Muscle layer of duodenum (tissue), 2 donors: ENCODE measurements at regions not wholly inside any gene's neighbourhood (a gene's known extent, or its start where the extent isn't known, plus 50 kb on each side); places are given as distances from the start of the nearest gene placed in this dataset.
"Not testable (repeated sequence)": the region's sequence is repeated elsewhere in the genome, so short reads cannot be mapped to it uniquely, and the experiment has no call there.

Source experiments
- H3K27ac ChIP-seq: one replicate; pipeline ENCODE4 v1.7.0; 2013; ENCODE audit warnings: mild to moderate bottlenecking, low read length
- H3K27me3 ChIP-seq: one replicate; pipeline ENCODE4 v1.7.0; 2013; ENCODE audit warnings: low read depth, mild to moderate bottlenecking, control low read depth, low read length
- H3K36me3 ChIP-seq, 2 donors: one replicate each; pipeline ENCODE4 v1.7.0; 2013; ENCODE audit warnings: low read length in 2 of 2, control low read depth in 1 of 2, mild to moderate bottlenecking in 1 of 2; ENCODE audit not compliant: insufficient read depth in 2 of 2, control insufficient read depth in 1 of 2
- H3K4me1 ChIP-seq, 2 donors: one replicate each; pipeline ENCODE4 v1.7.0; 2013; ENCODE audit warnings: low read length in 2 of 2, mild to moderate bottlenecking in 2 of 2, control low read depth in 1 of 2, moderate library complexity in 1 of 2; ENCODE audit not compliant: insufficient read depth in 2 of 2, control insufficient read depth in 1 of 2
- H3K4me3 ChIP-seq, 2 donors: one replicate each; pipeline ENCODE4 v1.7.0; 2013; ENCODE audit warnings: low read length in 2 of 2, low read depth in 1 of 2, mild to moderate bottlenecking in 1 of 2
- H3K9me3 ChIP-seq, 2 donors: one replicate each; pipeline ENCODE4 v1.7.0; 2013; ENCODE audit warnings: low read length in 2 of 2, control low read depth in 1 of 2, mild to moderate bottlenecking in 1 of 2; ENCODE audit not compliant: control insufficient read depth in 1 of 2
- donor health status: healthy.

GRCh38 chr1:172826096-172826741 is 167.3 kb downstream of the FASLG start:
- Histone ChIP-seq H3K27me3 (no peaks in the 10 kb centered on the region), H3K4me3 (peak overlapping the region; percentile 30 to 34), H3K4me1 (peaks cover 0 to 4% of the 10 kb centered on the region in 2 donors), H3K36me3 (no peaks in the 10 kb centered on the region), H3K9me3 (no peaks in the 10 kb centered on the region), H3K27ac (peak overlapping the region; percentile 78)

- Histone ChIP-seq H3K36me3 (no peaks in the 10 kb centered on the region), H3K9me3 (no peaks in the 10 kb centered on the region), H3K27ac (peak overlapping the region; percentile 78), H3K4me1 (peaks cover 0 to 4% of the 10 kb centered on the region in 2 donors), H3K4me3 (no peak overlapping the region), H3K27me3 (no peaks in the 10 kb centered on the region)
Measured at GRCh38 chr1:172827301-172827700, 168.4 kb downstream of the FASLG start.

DNA sequence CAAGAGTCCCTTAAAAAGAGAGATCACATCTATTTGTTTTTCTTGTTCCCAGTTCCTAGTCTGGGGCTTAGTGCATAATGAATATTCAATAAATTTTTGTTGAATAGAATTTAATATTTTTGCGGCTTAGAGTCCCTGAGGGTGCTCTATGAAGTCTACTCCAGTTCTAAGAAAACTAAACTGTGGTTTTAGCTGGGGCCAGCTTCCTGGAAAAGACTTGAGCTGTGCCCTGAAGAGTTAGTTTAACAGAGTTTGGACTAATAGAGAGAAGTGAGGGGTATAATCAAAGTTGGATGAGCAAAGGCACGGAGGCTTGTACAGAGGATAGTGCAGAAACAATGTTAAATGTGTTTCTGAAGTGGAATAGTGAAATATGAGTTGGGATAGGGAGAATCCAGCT is 168.9 kb downstream of the FASLG start:
- no peaks in the 10 kb centered on the region for H3K36me3 ChIP-seq
- H3K27ac ChIP-seq: peak overlapping the region; percentile 41
- H3K4me3 ChIP-seq: no peak overlapping the region

DNA sequence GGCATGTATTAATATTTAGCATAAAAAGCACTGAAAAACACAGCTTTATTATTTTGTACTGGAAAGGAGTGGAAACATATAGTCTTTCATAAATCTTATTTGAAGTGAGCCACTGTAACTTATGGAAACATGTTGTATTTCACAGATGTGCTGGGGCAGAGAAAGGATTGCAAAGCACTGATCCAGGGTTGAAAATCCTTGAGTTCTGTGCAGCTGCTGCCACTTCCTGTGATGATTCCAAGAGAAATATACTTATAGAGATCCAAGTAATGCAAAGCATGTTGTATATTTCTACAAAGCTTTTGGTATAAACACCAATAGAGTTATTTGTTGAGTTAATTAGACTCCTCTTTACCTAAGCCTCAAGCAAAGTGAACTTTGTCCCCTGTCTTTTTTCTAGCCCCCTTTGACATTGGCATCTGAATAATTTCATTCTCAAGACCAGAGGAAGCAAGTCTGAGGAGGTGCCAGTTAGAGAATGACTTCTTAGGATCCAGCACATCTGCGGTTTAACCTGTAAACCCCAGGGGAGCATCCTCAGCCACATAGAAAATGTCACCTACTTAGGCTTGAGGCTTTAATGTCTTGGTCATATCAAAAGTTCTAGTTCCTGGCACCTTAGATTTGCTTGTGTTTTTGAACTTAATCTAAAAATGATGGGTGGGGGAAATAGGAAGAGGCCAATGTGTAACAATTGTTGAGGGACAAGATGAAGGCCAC is 173.3 kb downstream of the FASLG start:
- Histone ChIP-seq H3K36me3 (no peaks in the 10 kb centered on the region), H3K4me3 (no peak overlapping the region), H3K9me3 (no peaks in the 10 kb centered on the region), H3K4me1 (no peaks in the 10 kb centered on the region), H3K27ac (no peak overlapping the region), H3K27me3 (no peaks in the 10 kb centered on the region)

More for the DNA sequence above, 168.9 kb downstream of the FASLG start:
- H3K9me3 ChIP-seq: no peaks in the 10 kb centered on the region
- peaks cover 0 to 4% of the 10 kb centered on the region in 2 donors for H3K4me1 ChIP-seq
- H3K27me3 ChIP-seq: no peaks in the 10 kb centered on the region

GRCh38 chr1:172833954-172834353 is 175.1 kb downstream of the FASLG start:
- H3K27ac ChIP-seq: no peak overlapping the region
- H3K9me3 ChIP-seq: no peaks in the 10 kb centered on the region
- H3K4me3 ChIP-seq: no peak overlapping the region
- H3K27me3 ChIP-seq: no peaks in the 10 kb centered on the region
- H3K36me3 ChIP-seq: no peaks in the 10 kb centered on the region
- H3K4me1 ChIP-seq: no peaks in the 10 kb centered on the region

DNA sequence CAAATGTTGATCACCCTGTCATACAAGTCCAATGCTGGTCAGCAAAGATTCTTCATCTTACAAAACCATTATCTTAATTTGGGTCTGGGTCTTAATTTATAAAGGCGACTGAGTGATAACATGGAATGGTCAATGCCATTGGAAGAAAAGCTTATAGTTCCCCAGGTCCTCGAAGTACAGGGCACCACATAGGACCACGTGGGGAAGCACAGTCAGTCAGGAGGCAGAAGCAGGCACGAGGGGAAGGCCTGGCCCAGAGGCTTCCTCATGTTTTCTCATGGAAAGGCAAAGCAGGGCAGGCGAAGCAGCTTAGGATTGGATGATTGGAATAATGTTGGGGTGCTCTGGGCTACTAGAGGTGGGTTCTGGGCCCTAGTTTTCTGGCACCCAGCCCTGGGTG is 175.7 kb downstream of the FASLG start:
- Histone ChIP-seq H3K4me3 (no peak overlapping the region), H3K4me1 (no peaks in the 10 kb centered on the region), H3K27ac (no peak overlapping the region)

GRCh38 chr1:172835834-172836233 is 176.9 kb downstream of the FASLG start:
- Histone ChIP-seq H3K27ac (no peak overlapping the region), H3K4me3 (no peak overlapping the region), H3K9me3 (no peaks in the 10 kb centered on the region)

More for the DNA sequence above, 175.7 kb downstream of the FASLG start:
- Histone ChIP-seq H3K36me3 (no peaks in the 10 kb centered on the region), H3K27me3 (no peaks in the 10 kb centered on the region), H3K9me3 (no peaks in the 10 kb centered on the region)

GRCh38 chr1:172837816-172838679 is 179.1 kb downstream of the FASLG start:
- Histone ChIP-seq H3K4me1 (no peaks in the 10 kb centered on the region), H3K4me3 (no peak overlapping the region), H3K36me3 (no peaks in the 10 kb centered on the region), H3K9me3 (no peaks in the 10 kb centered on the region), H3K27ac (no peak overlapping the region), H3K27me3 (no peaks in the 10 kb centered on the region)

More at GRCh38 chr1:172835834-172836233, 176.9 kb downstream of the FASLG start:
- H3K4me1 ChIP-seq: no peaks in the 10 kb centered on the region
- no peaks in the 10 kb centered on the region for H3K27me3 ChIP-seq
- H3K36me3 ChIP-seq: no peaks in the 10 kb centered on the region

DNA sequence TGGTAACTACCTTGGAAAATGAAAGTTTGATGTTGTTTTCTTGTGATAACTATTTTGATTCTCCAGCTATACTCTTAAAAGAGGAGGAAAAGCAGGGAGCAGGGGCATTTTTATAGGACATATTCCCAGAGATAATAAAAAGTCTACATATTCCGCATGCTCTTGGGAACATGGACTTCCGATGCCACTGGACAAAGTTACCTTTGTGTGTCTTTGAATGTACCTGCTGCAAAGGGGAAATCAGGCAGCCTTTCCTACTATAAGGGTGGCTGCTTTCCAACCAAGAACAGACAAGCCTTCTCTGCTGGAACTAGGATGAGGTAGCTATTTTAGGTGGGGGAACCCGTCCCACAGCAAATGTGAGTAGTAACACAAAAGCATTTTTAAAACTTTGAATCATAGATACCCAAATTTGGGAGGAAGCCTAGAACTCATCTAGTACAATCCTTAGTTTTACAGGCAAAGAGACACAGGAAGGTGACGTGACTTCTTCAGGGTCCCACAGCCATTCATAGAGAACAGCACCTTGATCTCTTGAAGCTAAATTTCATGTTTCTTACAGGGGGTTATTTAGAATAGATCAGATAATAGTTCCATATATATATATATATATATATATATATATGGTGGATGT is 179.9 kb downstream of the FASLG start:
- Histone ChIP-seq H3K9me3 (no peaks in the 10 kb centered on the region), H3K4me3 (no peak overlapping the region), H3K27ac (no peak overlapping the region), H3K36me3 (no peaks in the 10 kb centered on the region), H3K27me3 (no peaks in the 10 kb centered on the region), H3K4me1 (no peaks in the 10 kb centered on the region)

DNA sequence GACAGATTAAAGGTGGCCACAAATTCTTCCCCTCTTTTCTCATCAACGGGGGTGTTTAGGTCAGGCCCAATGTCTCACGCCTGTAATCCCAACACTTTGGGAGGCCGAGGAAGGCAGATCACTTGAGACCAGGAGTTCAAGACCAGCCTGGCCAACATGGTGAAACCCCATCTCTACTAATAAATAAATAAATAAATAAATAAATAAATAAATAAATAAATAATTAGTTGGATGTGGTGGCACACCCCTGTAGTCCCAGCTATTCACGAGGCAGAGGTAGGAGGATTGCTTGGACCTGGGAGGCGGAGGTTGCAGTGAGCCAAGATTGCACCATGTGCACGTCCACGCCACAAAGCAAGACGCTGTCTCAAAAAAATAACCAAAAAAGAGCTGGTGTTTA is 180.7 kb downstream of the FASLG start:
- not testable (repeated sequence) for H3K36me3 ChIP-seq

DNA sequence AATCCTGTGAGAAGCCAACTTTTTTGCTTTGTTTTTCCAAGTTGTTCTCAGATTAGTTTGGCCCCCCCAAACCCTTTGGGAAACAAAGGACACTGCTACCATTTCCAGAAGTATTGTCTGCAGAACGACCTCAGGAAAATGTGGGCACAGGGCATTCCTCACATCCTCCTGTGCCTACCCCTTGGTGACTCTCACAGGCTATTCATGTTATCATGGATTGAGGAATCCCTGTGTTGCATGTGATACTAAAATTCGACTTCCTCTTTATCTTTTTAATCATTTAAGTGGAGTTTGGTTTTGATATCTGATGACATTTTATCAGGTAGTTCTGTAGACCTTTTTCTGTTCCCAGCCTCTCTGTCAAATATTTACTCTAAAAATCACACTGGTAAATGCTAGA is 184.5 kb downstream of the FASLG start:
- Histone ChIP-seq H3K27ac (no peak overlapping the region), H3K36me3 (no peaks in the 10 kb centered on the region), H3K27me3 (no peaks in the 10 kb centered on the region), H3K4me1 (peaks cover 0 to 4% of the 10 kb centered on the region in 2 donors), H3K9me3 (no peaks in the 10 kb centered on the region), H3K4me3 (no peak overlapping the region)

More for the DNA sequence above, 180.7 kb downstream of the FASLG start:
- not testable (repeated sequence) for H3K27me3 ChIP-seq, H3K9me3 ChIP-seq, H3K4me1 ChIP-seq, H3K27ac ChIP-seq, H3K4me3 ChIP-seq
